Left lung (tissue), 4 donors: ENCODE measurements at regions not wholly inside any gene's neighbourhood (a gene's known extent, or its start where the extent isn't known, plus 50 kb on each side); places are given as distances from the start of the nearest gene placed in this dataset.
A peak's percentile ranks its signal among the peaks of the same experiment; 100 is the strongest.
"Not testable (repeated sequence)": the region's sequence is repeated elsewhere in the genome, so short reads cannot be mapped to it uniquely, and the experiment has no call there.

Experiments used
- ATAC-seq: fragments of 200-7000 bp; cut with Tn5 transposase; one replicate; pipeline ENCODE4 v1.9.1; 2020; ENCODE audit warnings: moderate library complexity
- DNase-seq, 4 donors: peaks; one replicate each; pipeline ENCODE4 v3.0.0-alpha.2; 2013 to 2020
- H3K27ac ChIP-seq, 2 donors: fragments of 200-600 bp; sonication (generic) in 1 of 2; one replicate each; pipeline versions ENCODE4 v1.5.0 to v1.8.0; 2020 to 2021
- H3K27me3 ChIP-seq, 2 donors: fragments of 200-600 bp; sonication (generic) in 1 of 2; one replicate each; pipeline versions ENCODE4 v1.5.0 to v1.8.0; 2020 to 2021
- H3K36me3 ChIP-seq, 2 donors: fragments of 200-600 bp; sonication (generic) in 1 of 2; one replicate each; pipeline versions ENCODE4 v1.5.0 to v1.8.0; 2020 to 2021
- H3K4me1 ChIP-seq, 2 donors: fragments of 200-600 bp; one replicate each; pipeline ENCODE4 v1.8.0; 2021
- H3K4me3 ChIP-seq, 2 donors: fragments of 200-600 bp; sonication (generic) in 1 of 2; one replicate each; pipeline versions ENCODE4 v1.5.0 to v1.8.0; 2020 to 2021; ENCODE audit warnings: mild to moderate bottlenecking in 1 of 2
- H3K9me3 ChIP-seq, 2 donors: fragments of 200-600 bp; sonication (generic) in 1 of 2; one replicate each; pipeline versions ENCODE4 v1.5.0 to v1.8.0; 2020 to 2021
- CTCF ChIP-seq, 2 donors: fragments of 200-600 bp; sonication (generic) in 1 of 2; IDR thresholded peaks; one replicate each; pipeline versions ENCODE4 v1.5.0 to v1.8.0; 2021; ENCODE audit warnings: antibody characterized with exemption in 2 of 2
- intact Hi-C, 2 donors: fragments of 100-400 bp; cut with DNase I; formaldehyde crosslinking; loops; one replicate each; pipeline versions ENCODE4 v1.11.2 to v1.14.2; 2022
- donor health status: DM: no; HTN: yes; CAD: no.
- donor health status: DM: no; HTN: no; CAD: no.

- no peak for ATAC-seq
- no peaks in the 10 kb centered on the region for H3K36me3 ChIP-seq
- TF ChIP-seq CTCF (IDR thresholded peaks at IDR 0.05), result no peak
- H3K27me3 ChIP-seq, result no peaks in the 10 kb centered on the region
- no peak for DNase-seq
- H3K27ac ChIP-seq, result no peak overlapping the region
- intact Hi-C loops, result no loop called here
- H3K4me1 ChIP-seq, result peaks cover 0 to 2% of the 10 kb centered on the region in 2 donors
- H3K4me3 ChIP-seq, result no peak overlapping the region
- peaks cover 0 to 16% of the 10 kb centered on the region in 2 donors for H3K9me3 ChIP-seq
These were observed 966.8 kb upstream of the CITED2 start for GRCh38 chr6:140341272-140341671.

GRCh38 chr6:140340795-140341194 is 966.3 kb upstream of the CITED2 start:
- Histone ChIP-seq H3K27me3 (no peaks in the 10 kb centered on the region), H3K4me3 (no peak overlapping the region), H3K4me1 (no peaks in the 10 kb centered on the region), H3K27ac (no peak overlapping the region), H3K36me3 (no peaks in the 10 kb centered on the region), H3K9me3 (peaks cover 0 to 16% of the 10 kb centered on the region in 2 donors)
- ATAC-seq (no peak), DNase-seq (no peak)
- intact Hi-C loops, result no loop called here
- TF ChIP-seq CTCF (IDR thresholded peaks at IDR 0.05), result no peak

DNA sequence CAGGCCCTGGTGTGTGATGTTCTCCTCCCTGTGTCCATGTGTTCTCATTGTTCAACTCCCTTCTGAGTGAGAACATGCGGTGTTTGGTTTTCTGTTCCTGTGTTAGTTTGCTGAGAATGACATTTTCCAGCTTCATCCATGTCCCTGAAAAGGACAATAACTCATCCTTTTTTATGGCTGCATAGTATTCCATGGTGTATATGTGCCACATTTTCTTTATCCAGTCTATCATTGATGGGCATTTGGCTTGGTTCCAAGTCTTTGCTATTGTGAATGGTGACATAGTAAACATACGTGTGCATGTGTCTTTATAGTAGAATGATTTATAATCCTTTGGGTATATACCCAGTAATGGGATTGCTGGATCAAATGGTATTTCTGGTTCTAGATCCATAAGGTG is 964.6 kb upstream of the CITED2 start:
- H3K9me3 ChIP-seq, result peaks cover 0 to 16% of the 10 kb centered on the region in 2 donors
- H3K4me1 ChIP-seq, H3K27me3 ChIP-seq, H3K4me3 ChIP-seq, H3K27ac ChIP-seq, ATAC-seq, H3K36me3 ChIP-seq, DNase-seq, intact Hi-C loops: not testable (repeated sequence)

GRCh38 chr6:140321891-140322290 is 947.4 kb upstream of the CITED2 start:
- ATAC-seq (no peak), DNase-seq (no peak)
- intact Hi-C loops, result no loop called here
- Histone ChIP-seq H3K27ac (no peak overlapping the region), H3K36me3 (no peaks in the 10 kb centered on the region), H3K9me3 (peaks cover 0 to 14% of the 10 kb centered on the region in 2 donors), H3K4me3 (no peak overlapping the region), H3K4me1 (peaks cover 7 to 20% of the 10 kb centered on the region in 2 donors), H3K27me3 (no peaks in the 10 kb centered on the region)
- no peak for TF ChIP-seq CTCF (IDR thresholded peaks at IDR 0.05)

DNA sequence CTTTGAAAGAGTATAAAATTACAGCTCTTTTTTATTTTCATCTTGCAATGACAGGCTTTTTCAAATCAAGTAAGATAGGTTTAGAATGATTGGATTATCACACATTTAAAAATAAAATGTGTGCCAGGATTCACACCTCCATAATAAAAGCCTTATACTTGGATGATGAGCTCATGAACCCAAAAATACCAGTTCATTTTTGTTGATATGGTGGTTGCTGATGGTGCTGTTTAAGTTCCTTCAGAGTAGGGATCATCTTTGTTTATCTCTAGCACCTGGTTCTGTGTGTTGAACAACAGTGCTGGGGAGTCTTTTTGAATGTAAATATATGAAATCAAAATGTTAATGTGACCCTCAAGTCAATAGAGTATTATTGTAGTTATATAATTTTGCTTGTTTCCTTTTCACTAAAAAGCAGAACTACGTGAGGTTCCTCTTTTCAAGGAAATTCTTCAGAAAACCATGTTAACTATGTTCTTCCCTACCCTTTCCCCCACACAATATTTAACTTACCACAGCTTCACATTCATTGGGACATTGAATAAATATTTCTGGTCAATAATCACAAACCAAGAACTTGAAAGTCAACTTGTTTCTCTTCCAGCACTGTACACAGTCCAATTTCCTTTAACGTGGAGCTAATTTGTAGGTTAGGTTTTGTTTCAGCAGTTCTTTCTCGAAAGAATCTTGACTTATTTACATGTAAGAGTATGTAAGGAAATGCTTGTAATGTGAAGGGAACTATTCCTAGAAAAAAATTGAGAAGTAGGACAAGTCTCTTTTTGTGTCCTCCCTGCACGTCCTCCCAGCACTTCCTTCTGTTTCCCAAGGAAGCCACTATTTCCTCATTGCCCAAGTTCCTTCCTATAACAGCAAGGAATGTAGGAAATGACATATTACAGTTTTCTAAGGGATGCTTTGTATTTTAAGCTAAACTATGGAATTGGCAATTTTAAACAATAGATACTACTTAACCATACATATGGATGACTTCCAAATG is 945.9 kb upstream of the CITED2 start:
- H3K27me3 ChIP-seq, result no peaks in the 10 kb centered on the region
- no peaks in the 10 kb centered on the region for H3K9me3 ChIP-seq
- H3K4me1 ChIP-seq, result peaks cover 7 to 20% of the 10 kb centered on the region in 2 donors
- DNase-seq, result peak in 1 of 4 donors; percentile 34
- no peak overlapping the region for H3K4me3 ChIP-seq
- intact Hi-C loops, result no loop called here
- peak; percentile 31 for ATAC-seq
- peak overlapping the region; percentile 4 to 68 for H3K27ac ChIP-seq
- TF ChIP-seq CTCF (IDR thresholded peaks at IDR 0.05), result no peak
- H3K36me3 ChIP-seq, result no peaks in the 10 kb centered on the region
